ENCODE measurements at regions not wholly inside any gene's neighbourhood (a gene's known extent, or its start where the extent isn't known, plus 50 kb on each side); places are given as distances from the start of the nearest gene placed in this dataset.

GRCh38 chr22:48212727-48213126, 1450.3 kb downstream of the TBC1D22A start:
- Histone ChIP-seq H3K27ac (ENCODE audit: insufficient read depth, low read length) (no peak overlapping the region), H2AK5ac (ENCODE audit: low read depth, low read length) (no peak overlapping the region), H3K23ac (ENCODE audit: low read depth, low read length) (no peak overlapping the region), H2BK120ac (ENCODE audit: low read depth, low read length) (no peak overlapping the region), H3K4ac (ENCODE audit: low read depth, low read length) (no peak overlapping the region), H4K5ac (ENCODE audit: low read depth, low read length) (no peak overlapping the region), H2BK5ac (ENCODE audit: low read depth, low read length, poor library complexity, severe bottlenecking) (no peak overlapping the region), H3K4me3 (ENCODE audit: insufficient read depth, low read depth, low read length) (no peak overlapping the region), H3K9ac (ENCODE audit: low read depth, low read length) (no peak overlapping the region), H3K18ac (ENCODE audit: low read depth, low read length) (no peak overlapping the region), H3K79me1 (ENCODE audit: low read depth in 1 of 2, low read length in 2 of 2) (no peaks in the 10 kb centered on the region), H2BK15ac (ENCODE audit: low read depth, low read length) (no peak overlapping the region), H3K4me2 (ENCODE audit: low read depth, low read length) (no peak overlapping the region), H3K4me1 (ENCODE audit: control insufficient read depth, insufficient read depth, low read length) (no peaks in the 10 kb centered on the region), H3K9me3 (ENCODE audit: control insufficient read depth, insufficient read depth, low read length) (peaks cover 57% of the 10 kb centered on the region), H3K9me1 (ENCODE audit: insufficient read depth, low read length) (no peaks in the 10 kb centered on the region), H2BK20ac (ENCODE audit: low read depth, low read length) (no peak overlapping the region), H3K56ac (ENCODE audit: extremely low read depth, insufficient read depth, low read length) (no peak overlapping the region), H2AK9ac (replicated peaks; ENCODE audit: low read depth, low read length, poor library complexity) (no peak overlapping the region), H3K27me3 (ENCODE audit: control insufficient read depth, insufficient read depth, low read length) (no peaks in the 10 kb centered on the region), H2AFZ (replicated peaks; ENCODE audit: low read length, poor library complexity) (no peak overlapping the region), H4K91ac (ENCODE audit: insufficient read depth, low read depth, low read length) (no peak overlapping the region), H3K14ac (replicated peaks; ENCODE audit: low read depth, low read length) (no peak overlapping the region), H3K36me3 (ENCODE audit: control insufficient read depth, insufficient read depth, low read length) (no peaks in the 10 kb centered on the region), H4K20me1 (ENCODE audit: insufficient read depth, low read length) (no peaks in the 10 kb centered on the region), H4K8ac (ENCODE audit: low read depth in 2 of 2, low read length in 2 of 2) (no peak overlapping the region)
- ChIA-PET CTCF (no interaction called here), POLR2A (ENCODE audit: unreplicated experiment) (no interaction called here)
- no TSS peak for BruUV-seq (replicated peaks)
- intact Hi-C loops (cut with micrococcal nuclease) = no loop called here
- 11% methylated on average over 1 of the region's 1 CpG; no CpG with 5 or more reads in 1 of the 2 experiments for WGBS, 2 experiments (ENCODE audit: extremely low coverage in 2 of 2, insufficient read length in 1 of 2)
- no peak for ATAC-seq (ENCODE audit: low read depth)
- in situ Hi-C loops (cut with MboI; ENCODE audit: low sequenced_read_pairs) = no loop called here
- dilution Hi-C loops (cut with HindIII; ENCODE audit: low sequenced_read_pairs, unreplicated experiment) = no loop called here
- no peak for DNase-seq
- TF ChIP-seq MAZ (IDR thresholded peaks at IDR 0.05; ENCODE audit: borderline replicate concordance, low read depth, low read length) (no peak), RCOR1 (IDR thresholded peaks at IDR 0.05; ENCODE audit: insufficient replicate concordance, low read length) (no peak), NFE2L2 (IDR thresholded peaks at IDR 0.05; ENCODE audit: low read depth, low read length) (no peak), POLR2A (IDR thresholded peaks at IDR 0.05; ENCODE audit: low read depth, low read length) (no peak), CTCF (conservative IDR thresholded peaks at IDR 0.05; ENCODE audit: low read depth, low read length) (no peak), MXI1 (IDR thresholded peaks at IDR 0.05; ENCODE audit: borderline replicate concordance, low read depth, low read length) (no peak), FOS (IDR thresholded peaks at IDR 0.05; ENCODE audit: low read depth, low read length) (no peak), RFX5 (IDR thresholded peaks at IDR 0.05; ENCODE audit: low read depth, low read length) (no peak), CEBPB (IDR thresholded peaks at IDR 0.05; ENCODE audit: low read depth, low read length) (no peak), USF2 (IDR thresholded peaks at IDR 0.05; ENCODE audit: low read depth, low read length) (no peak), SMC3 (IDR thresholded peaks at IDR 0.05; ENCODE audit: low read depth, low read length) (no peak), BHLHE40 (IDR thresholded peaks at IDR 0.05; ENCODE audit: low read depth, low read length) (no peak), RAD21 (IDR thresholded peaks at IDR 0.05; ENCODE audit: low read length) (no peak), MAFK (IDR thresholded peaks at IDR 0.05; ENCODE audit: low read depth, low read length) (no peak), CHD1 (IDR thresholded peaks at IDR 0.05; ENCODE audit: low read depth, low read length) (no peak), ELK1 (IDR thresholded peaks at IDR 0.05; ENCODE audit: borderline replicate concordance, low read depth, low read length) (no peak)

All from IMR-90 (cell line).